SK-N-MC (cell line): ENCODE measurements at regions not wholly inside any gene's neighbourhood (a gene's known extent, or its start where the extent isn't known, plus 50 kb on each side); places are given as distances from the start of the nearest gene placed in this dataset.

Source experiments
- DNase-seq: peaks from one replicate; pipeline ENCODE4 v3.0.0-alpha.2; 2011; ENCODE audit warnings: low read depth, low spot score
- H3K27ac ChIP-seq: fragments of 200-600 bp; sonication (generic); 2 replicates; pipeline ENCODE4 v1.5.1; 2016; ENCODE audit warnings: mixed run types
- H3K36me3 ChIP-seq: fragments of 200-600 bp; sonication (generic); 2 replicates; pipeline ENCODE4 v1.6.1; 2017; ENCODE audit warnings: antibody characterized with exemption, low read length, mixed read lengths; ENCODE audit not compliant: insufficient read depth
- H3K4me3 ChIP-seq: fragments of 200-600 bp; sonication (generic); 2 replicates; pipeline ENCODE4 v1.5.1; 2016
- H3K9ac ChIP-seq: fragments of 200-600 bp; sonication (generic); 2 replicates; pipeline ENCODE4 v1.8.0; 2017; ENCODE audit warnings: mixed run types, mixed read lengths; ENCODE audit not compliant: insufficient read length
- H3K9me3 ChIP-seq: fragments of 200-600 bp; sonication (generic); 2 replicates; pipeline ENCODE4 v1.6.1; 2017; ENCODE audit warnings: low read depth, mild to moderate bottlenecking, antibody characterized with exemption, low read length, moderate library complexity, mixed read lengths
- EZH2 ChIP-seq: fragments of 200-600 bp; sonication (generic); IDR thresholded peaks from one replicate; pipeline ENCODE4 v1.6.1; 2017; ENCODE audit warnings: antibody characterized with exemption
- FOXP2 ChIP-seq: optimal IDR thresholded peaks from 2 replicates; pipeline ENCODE3; 2011; ENCODE audit warnings: mild to moderate bottlenecking, moderate library complexity; ENCODE audit not compliant: insufficient read depth; ENCODE audit errors: extremely low read length, control extremely low read depth
- POLR2AphosphoS5 ChIP-seq: IDR thresholded peaks from 2 replicates; pipeline ENCODE4 v1.6.1; 2012; ENCODE audit warnings: mild to moderate bottlenecking, low read depth, low read length, borderline replicate concordance

GRCh38 chr15:91803260-91803659, 50.2 kb upstream of the SLCO3A1 start:
- H3K27ac ChIP-seq, result no peak overlapping the region
- H3K36me3 ChIP-seq, result no peaks in the 10 kb centered on the region
- H3K4me3 ChIP-seq, result no peak overlapping the region
- no peak overlapping the region for H3K9ac ChIP-seq
- TF ChIP-seq POLR2AphosphoS5 (no peak), EZH2 (no peak), FOXP2 (no peak)
- no peaks in the 10 kb centered on the region for H3K9me3 ChIP-seq
- DNase-seq, result no peak
